Vagina (tissue), 2 donors: ENCODE measurements at regions not wholly inside any gene's neighbourhood (a gene's known extent, or its start where the extent isn't known, plus 50 kb on each side); places are given as distances from the start of the nearest gene placed in this dataset.

Experiments
- DNase-seq, 2 donors: peaks; one replicate each; pipeline ENCODE4 v3.0.0-alpha.2; 2017; ENCODE audit errors: extremely low spot score in 2 of 2
- H3K27ac ChIP-seq: fragments of 200-600 bp; sonication (generic); one replicate; pipeline ENCODE4 v1.5.1; 2019
- H3K27me3 ChIP-seq: fragments of 200-600 bp; sonication (generic); one replicate; pipeline ENCODE4 v1.5.1; 2019
- H3K36me3 ChIP-seq, 2 donors: fragments of 200-600 bp; sonication (generic); one replicate each; pipeline ENCODE4 v1.5.1; 2017 to 2019
- H3K4me1 ChIP-seq: fragments of 200-600 bp; sonication (generic); one replicate; pipeline ENCODE4 v1.5.1; 2019
- H3K4me3 ChIP-seq, 2 donors: fragments of 200-600 bp; sonication (generic); 1 replicate in 1 of 2; 2 replicates in 1 of 2; pipeline ENCODE4 v1.5.1; 2016 to 2019
- H3K9me3 ChIP-seq: fragments of 200-600 bp; sonication (generic); one replicate; pipeline ENCODE4 v1.5.1; 2019
- CTCF ChIP-seq, 3 experiments: fragments of 450-650 bp in 2 of 3; fragments of 200-600 bp in 1 of 3; sonication (generic) in 1 of 3; IDR thresholded peaks; one replicate each; pipeline ENCODE4 v1.5.1; 2017 to 2019; ENCODE audit warnings: antibody characterized with exemption in 3 of 3, mild to moderate bottlenecking in 2 of 3, moderate library complexity in 2 of 3
- POLR2A ChIP-seq, 2 donors: fragments of 450-650 bp; IDR thresholded peaks; one replicate each; pipeline ENCODE4 v1.6.1; 2017; ENCODE audit warnings: antibody characterized with exemption in 2 of 2, mild to moderate bottlenecking in 2 of 2, moderate library complexity in 2 of 2
- POLR2AphosphoS5 ChIP-seq, 2 donors: sonication (generic); formaldehyde crosslinking; IDR thresholded peaks; one replicate each; pipeline ENCODE4 v1.9.0; 2017; ENCODE audit warnings: antibody characterized with exemption in 2 of 2, mild to moderate bottlenecking in 2 of 2, low read depth in 1 of 2; ENCODE audit not compliant: insufficient read depth in 1 of 2
- intact Hi-C: fragments of 100-400 bp; cut with DNase I; formaldehyde crosslinking; loops from one replicate; pipeline ENCODE4 v1.15.1; 2023

- no peaks in the 10 kb centered on the region for H3K4me1 ChIP-seq
- H3K4me3 ChIP-seq: no peak overlapping the region
- no peaks in the 10 kb centered on the region for H3K36me3 ChIP-seq
- H3K9me3 ChIP-seq: no peaks in the 10 kb centered on the region
- H3K27ac ChIP-seq: no peak overlapping the region
- TF ChIP-seq POLR2AphosphoS5 (IDR thresholded peaks at IDR 0.05; ENCODE audit: insufficient read depth in 1 of 2, low read depth in 1 of 2) (no peak), CTCF (IDR thresholded peaks at IDR 0.05) (no peak), POLR2A (IDR thresholded peaks at IDR 0.05) (no peak)
- no peaks in the 10 kb centered on the region for H3K27me3 ChIP-seq
- DNase-seq: no peak
- intact Hi-C loops: no loop called here
Observed at GRCh38 chr4:81623434-81623833, 151.7 kb upstream of the RASGEF1B start.

DNA sequence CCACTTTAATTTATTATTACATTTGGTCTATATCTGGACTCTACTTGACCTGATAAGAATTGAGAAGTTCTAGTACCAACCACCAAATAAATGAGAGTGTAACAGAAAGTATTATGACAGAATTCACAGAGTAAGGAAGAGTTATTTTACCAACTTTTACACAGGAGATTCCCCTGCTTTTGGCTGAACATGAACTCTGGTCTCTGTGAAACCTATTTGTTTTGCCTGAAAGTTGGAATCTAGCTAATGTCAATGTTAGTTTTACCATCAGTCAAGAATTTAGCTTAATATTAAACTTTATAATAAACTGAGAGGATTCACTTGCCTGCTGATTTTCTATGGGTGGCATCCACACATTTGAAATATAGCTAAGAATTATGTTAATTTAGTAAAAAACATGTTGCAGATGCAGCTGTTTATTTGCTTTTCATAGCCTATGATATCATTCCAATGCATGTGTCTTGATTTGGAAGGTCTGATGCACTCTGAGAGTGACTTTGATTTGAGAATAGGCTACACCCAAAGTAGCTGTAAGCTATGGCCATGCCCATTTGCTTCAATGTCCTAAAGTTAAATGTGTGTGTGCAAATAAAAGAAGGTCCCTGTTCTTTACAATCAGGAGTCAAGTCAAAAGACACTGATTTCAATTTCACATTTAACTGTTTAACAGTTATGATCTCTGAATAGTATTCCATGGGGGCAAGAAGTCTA, 150.9 kb upstream of the RASGEF1B start:
- TF ChIP-seq POLR2AphosphoS5 (IDR thresholded peaks at IDR 0.05; ENCODE audit: insufficient read depth in 1 of 2, low read depth in 1 of 2): no peak
- no peak for TF ChIP-seq POLR2A (IDR thresholded peaks at IDR 0.05)
- Histone ChIP-seq H3K27me3 (no peaks in the 10 kb centered on the region), H3K4me3 (no peak overlapping the region), H3K9me3 (no peaks in the 10 kb centered on the region), H3K36me3 (no peaks in the 10 kb centered on the region), H3K4me1 (no peaks in the 10 kb centered on the region), H3K27ac (no peak overlapping the region)
- no peak for DNase-seq
- intact Hi-C loops: no loop called here

DNA sequence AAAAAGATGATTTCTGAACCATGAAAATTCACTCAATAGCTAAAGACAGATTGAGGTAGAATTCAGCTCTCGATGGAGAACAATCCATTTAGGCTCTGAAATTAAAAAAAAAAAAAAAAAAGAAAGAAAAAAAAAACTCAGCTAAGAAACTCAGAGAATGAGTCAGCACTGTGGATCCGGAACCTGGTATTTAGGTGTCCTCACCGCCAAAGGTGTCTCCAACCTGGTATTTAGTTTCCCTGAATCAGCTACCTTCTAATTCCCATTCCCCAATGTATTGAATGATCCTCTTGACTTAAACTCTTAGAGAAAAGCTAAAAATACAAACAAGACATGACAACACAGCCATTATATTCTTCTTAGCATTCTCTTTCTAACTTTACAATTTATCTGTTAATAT, 150.3 kb upstream of the RASGEF1B start:
- no peak overlapping the region for H3K4me3 ChIP-seq
- H3K27ac ChIP-seq: no peak overlapping the region
- no peaks in the 10 kb centered on the region for H3K27me3 ChIP-seq
- intact Hi-C loops: no loop called here
- TF ChIP-seq POLR2AphosphoS5 (IDR thresholded peaks at IDR 0.05; ENCODE audit: insufficient read depth in 1 of 2, low read depth in 1 of 2) (no peak), POLR2A (IDR thresholded peaks at IDR 0.05) (no peak), CTCF (IDR thresholded peaks at IDR 0.05) (no peak)
- no peaks in the 10 kb centered on the region for H3K4me1 ChIP-seq
- H3K9me3 ChIP-seq: no peaks in the 10 kb centered on the region
- no peak for DNase-seq
- no peaks in the 10 kb centered on the region for H3K36me3 ChIP-seq

DNA sequence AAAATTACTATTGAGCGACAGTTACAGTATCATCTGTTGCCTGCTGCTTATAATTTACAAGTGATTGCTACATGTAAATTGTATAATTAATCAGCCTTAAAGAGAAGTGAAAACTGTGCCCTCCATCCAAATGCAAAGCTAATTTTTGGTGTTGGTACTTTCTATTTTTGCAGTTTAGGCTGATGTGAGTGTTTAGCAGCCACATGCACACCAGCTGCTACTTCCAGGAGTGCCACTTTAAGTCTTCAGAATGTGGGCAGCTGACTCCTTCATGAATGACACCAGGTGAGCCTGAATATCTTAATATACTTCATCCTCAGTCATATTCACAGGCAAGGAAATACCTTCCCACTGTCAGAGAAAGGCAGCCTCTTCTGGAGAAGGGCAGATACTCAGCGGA, 149.8 kb upstream of the RASGEF1B start:
- Histone ChIP-seq H3K4me1 (no peaks in the 10 kb centered on the region), H3K27ac (no peak overlapping the region), H3K4me3 (no peak overlapping the region), H3K27me3 (no peaks in the 10 kb centered on the region), H3K9me3 (no peaks in the 10 kb centered on the region), H3K36me3 (no peaks in the 10 kb centered on the region)
- TF ChIP-seq POLR2AphosphoS5 (IDR thresholded peaks at IDR 0.05; ENCODE audit: insufficient read depth in 1 of 2, low read depth in 1 of 2): no peak
- TF ChIP-seq POLR2A (IDR thresholded peaks at IDR 0.05): no peak
- TF ChIP-seq CTCF (IDR thresholded peaks at IDR 0.05): no peak
- no peak for DNase-seq
- intact Hi-C loops: no loop called here

DNA sequence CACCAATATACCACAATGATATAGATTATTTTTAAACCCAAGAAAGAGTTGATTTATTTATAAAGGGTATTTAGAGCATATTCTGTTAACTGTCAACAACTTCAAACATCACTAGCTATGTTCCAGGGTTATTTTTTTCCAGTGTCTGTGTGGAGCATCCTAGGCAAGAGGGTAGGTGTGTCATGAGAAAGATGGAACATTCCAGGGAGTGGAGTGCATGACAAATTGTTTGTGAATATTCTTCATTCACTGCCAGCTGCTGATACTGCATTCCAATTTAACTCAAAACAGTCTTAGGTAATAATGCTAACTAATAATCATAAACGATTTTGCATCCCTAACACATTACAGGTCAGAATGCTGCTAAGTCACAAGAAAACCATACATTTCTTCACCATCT, 148.7 kb upstream of the RASGEF1B start:
- Histone ChIP-seq H3K36me3 (no peaks in the 10 kb centered on the region), H3K4me3 (no peak overlapping the region), H3K27ac (no peak overlapping the region), H3K4me1 (no peaks in the 10 kb centered on the region), H3K27me3 (no peaks in the 10 kb centered on the region), H3K9me3 (no peaks in the 10 kb centered on the region)
- intact Hi-C loops: no loop called here
- no peak for TF ChIP-seq POLR2A (IDR thresholded peaks at IDR 0.05)
- no peak for TF ChIP-seq CTCF (IDR thresholded peaks at IDR 0.05)
- TF ChIP-seq POLR2AphosphoS5 (IDR thresholded peaks at IDR 0.05; ENCODE audit: insufficient read depth in 1 of 2, low read depth in 1 of 2): no peak
- DNase-seq: no peak
